ENCODE measurements at regions not wholly inside any gene's neighbourhood (a gene's known extent, or its start where the extent isn't known, plus 50 kb on each side); places are given as distances from the start of the nearest gene placed in this dataset.

GRCh38 chrX:13506574-13506973 lies 62.8 kb upstream of the EGFL6 start:
- peak overlapping the region; percentile 11 to 85 (median 53) for H3K27ac Mint-ChIP-seq
- no peaks in the 10 kb centered on the region for H3K27me3 Mint-ChIP-seq (ENCODE audit: low read depth)
- peaks cover 10% of the 10 kb centered on the region for H3K4me1 Mint-ChIP-seq
- TF ChIP-seq CTCF (IDR thresholded peaks at IDR 0.05; ENCODE audit: unreplicated experiment in 3 of 3): peak; percentile 72 to 83 (median 75)
- H3K4me3 Mint-ChIP-seq: no peak overlapping the region
- H3K36me3 Mint-ChIP-seq (ENCODE audit: low read depth): no peaks in the 10 kb centered on the region
- H3K9me3 Mint-ChIP-seq: no peaks in the 10 kb centered on the region

- H3K27me3 Mint-ChIP-seq (ENCODE audit: low read depth): no peaks in the 10 kb centered on the region
- H3K4me1 Mint-ChIP-seq: peaks cover 5% of the 10 kb centered on the region
- H3K36me3 Mint-ChIP-seq (ENCODE audit: low read depth): no peaks in the 10 kb centered on the region
Measured at GRCh38 chrX:13502590-13502989, 66.8 kb upstream of the EGFL6 start.

GRCh38 chrX:13499736-13500135 lies 69.7 kb upstream of the EGFL6 start:
- no peaks in the 10 kb centered on the region for H3K4me1 Mint-ChIP-seq
- no peak overlapping the region for H3K4me3 Mint-ChIP-seq
- H3K9me3 Mint-ChIP-seq: peaks cover 4% of the 10 kb centered on the region
- no peak for TF ChIP-seq CTCF (IDR thresholded peaks at IDR 0.05; ENCODE audit: unreplicated experiment in 3 of 3)
- no peaks in the 10 kb centered on the region for H3K27me3 Mint-ChIP-seq (ENCODE audit: low read depth)
- H3K36me3 Mint-ChIP-seq (ENCODE audit: low read depth): no peaks in the 10 kb centered on the region
- no peak overlapping the region for H3K27ac Mint-ChIP-seq

More at GRCh38 chrX:13502590-13502989, 66.8 kb upstream of the EGFL6 start:
- TF ChIP-seq CTCF (IDR thresholded peaks at IDR 0.05; ENCODE audit: unreplicated experiment in 3 of 3): no peak
- Mint-ChIP-seq H3K9me3 (peaks cover 4% of the 10 kb centered on the region), H3K4me3 (no peak overlapping the region), H3K27ac (peak overlapping the region; percentile 5 to 55 (median 8))

- no peak overlapping the region for H3K27ac Mint-ChIP-seq
- H3K4me3 Mint-ChIP-seq: no peak overlapping the region
- no peaks in the 10 kb centered on the region for H3K27me3 Mint-ChIP-seq (ENCODE audit: low read depth)
- H3K36me3 Mint-ChIP-seq (ENCODE audit: low read depth): no peaks in the 10 kb centered on the region
- H3K4me1 Mint-ChIP-seq: no peaks in the 10 kb centered on the region
- TF ChIP-seq CTCF (IDR thresholded peaks at IDR 0.05; ENCODE audit: unreplicated experiment in 3 of 3): no peak
- H3K9me3 Mint-ChIP-seq: peaks cover 4% of the 10 kb centered on the region
Measured at GRCh38 chrX:13498238-13498637, 71.2 kb upstream of the EGFL6 start.

GRCh38 chrX:13495232-13495631 lies 74.2 kb upstream of the EGFL6 start:
- no peak overlapping the region for H3K4me3 Mint-ChIP-seq
- no peaks in the 10 kb centered on the region for H3K27me3 Mint-ChIP-seq (ENCODE audit: low read depth)
- peaks cover 4% of the 10 kb centered on the region for H3K9me3 Mint-ChIP-seq
- no peak for TF ChIP-seq CTCF (IDR thresholded peaks at IDR 0.05; ENCODE audit: unreplicated experiment in 3 of 3)
- no peaks in the 10 kb centered on the region for H3K4me1 Mint-ChIP-seq
- no peaks in the 10 kb centered on the region for H3K36me3 Mint-ChIP-seq (ENCODE audit: low read depth)
- H3K27ac Mint-ChIP-seq: no peak overlapping the region

GRCh38 chrX:13494562-13494961 lies 74.8 kb upstream of the EGFL6 start:
- H3K27me3 Mint-ChIP-seq (ENCODE audit: low read depth): no peaks in the 10 kb centered on the region
- peaks cover 4% of the 10 kb centered on the region for H3K9me3 Mint-ChIP-seq
- no peak overlapping the region for H3K4me3 Mint-ChIP-seq
- H3K36me3 Mint-ChIP-seq (ENCODE audit: low read depth): no peaks in the 10 kb centered on the region
- H3K4me1 Mint-ChIP-seq: peaks cover 7% of the 10 kb centered on the region
- no peak for TF ChIP-seq CTCF (IDR thresholded peaks at IDR 0.05; ENCODE audit: unreplicated experiment in 3 of 3)
- H3K27ac Mint-ChIP-seq: no peak overlapping the region

All from nephron (organoid).